Cardiac muscle cell (in vitro differentiated cells and primary cell): ENCODE measurements at regions not wholly inside any gene's neighbourhood (a gene's known extent, or its start where the extent isn't known, plus 50 kb on each side); places are given as distances from the start of the nearest gene placed in this dataset.

Experiments
- DNase-seq, 2 donors: peaks; one replicate each; pipeline versions ENCODE4 v3.0.0 to v3.0.0-alpha.2; 2010 to 2017; ENCODE audit warnings: low read depth in 1 of 2, low spot score in 1 of 2
- H3K27ac ChIP-seq: fragments of 200-600 bp; sonication (generic); 2 replicates; pipeline ENCODE4 v1.5.1; 2016
- H3K27me3 ChIP-seq: fragments of 200-600 bp; sonication (generic); 2 replicates; pipeline ENCODE4 v1.6.0; 2016; ENCODE audit warnings: control low read depth
- H3K36me3 ChIP-seq: fragments of 200-600 bp; sonication (generic); 2 replicates; pipeline ENCODE4 v1.5.1; 2016; ENCODE audit warnings: control low read depth
- H3K4me1 ChIP-seq: fragments of 200-600 bp; sonication (generic); 2 replicates; pipeline ENCODE4 v1.8.1; 2017; ENCODE audit warnings: low read depth, mild to moderate bottlenecking, mixed run types
- H3K4me3 ChIP-seq: fragments of 200-600 bp; sonication (generic); 2 replicates; pipeline ENCODE4 v1.5.1; 2016; ENCODE audit warnings: mild to moderate bottlenecking
- H3K9me3 ChIP-seq: fragments of 200-600 bp; sonication (generic); 2 replicates; pipeline ENCODE4 v1.5.1; 2017; ENCODE audit warnings: low read depth, mild to moderate bottlenecking, control low read depth
- CTCF ChIP-seq: IDR thresholded peaks from 2 replicates; pipeline ENCODE4 v1.5.1; 2012; ENCODE audit warnings: low read depth, mild to moderate bottlenecking, low read length

GRCh38 chr18:64271246-64271645, 122.4 kb upstream of the LINC00305 start:
- Histone ChIP-seq H3K27ac (no peak overlapping the region), H3K4me1 (peaks cover 10% of the 10 kb centered on the region), H3K9me3 (no peaks in the 10 kb centered on the region), H3K27me3 (no peaks in the 10 kb centered on the region), H3K36me3 (no peaks in the 10 kb centered on the region), H3K4me3 (no peak overlapping the region)
- TF ChIP-seq CTCF = no peak
- peak in 1 of 2 donors; percentile 2 for DNase-seq

- DNase-seq = no peak
- H3K9me3 ChIP-seq = no peaks in the 10 kb centered on the region
- H3K4me1 ChIP-seq = peaks cover 10% of the 10 kb centered on the region
- H3K4me3 ChIP-seq = no peak overlapping the region
- TF ChIP-seq CTCF = no peak
- no peak overlapping the region for H3K27ac ChIP-seq
- H3K27me3 ChIP-seq = no peaks in the 10 kb centered on the region
- H3K36me3 ChIP-seq = no peaks in the 10 kb centered on the region
Measured at GRCh38 chr18:64270608-64271007, 121.7 kb upstream of the LINC00305 start.

GRCh38 chr18:64270121-64270520, 121.2 kb upstream of the LINC00305 start:
- Histone ChIP-seq H3K4me3 (no peak overlapping the region), H3K36me3 (no peaks in the 10 kb centered on the region), H3K9me3 (no peaks in the 10 kb centered on the region), H3K27ac (no peak overlapping the region), H3K27me3 (no peaks in the 10 kb centered on the region), H3K4me1 (peaks cover 10% of the 10 kb centered on the region)
- DNase-seq = no peak
- TF ChIP-seq CTCF = no peak

DNA sequence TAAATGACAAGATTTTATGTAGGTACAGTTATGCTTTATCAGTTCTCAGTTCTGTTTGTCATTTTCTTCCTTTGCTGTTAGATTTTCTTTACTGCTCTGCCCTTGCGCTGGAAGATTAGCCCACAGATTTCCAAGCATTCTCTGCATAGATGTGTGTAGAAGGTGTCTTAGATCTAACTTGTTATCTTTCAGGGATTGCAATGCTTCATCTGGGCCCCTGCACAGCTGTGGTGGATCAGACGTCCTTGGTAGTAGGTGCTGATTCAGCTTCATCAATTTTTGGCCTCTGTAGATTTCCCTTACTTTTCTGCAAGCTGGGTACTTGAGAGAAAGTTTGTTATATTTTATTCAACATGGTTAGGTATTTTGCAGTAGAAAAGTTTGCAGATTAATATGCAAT, 115.3 kb upstream of the LINC00305 start:
- no peak for TF ChIP-seq CTCF
- H3K27me3 ChIP-seq = no peaks in the 10 kb centered on the region
- peak in 1 of 2 donors; percentile 15 for DNase-seq
- H3K9me3 ChIP-seq = no peaks in the 10 kb centered on the region
- no peaks in the 10 kb centered on the region for H3K4me1 ChIP-seq
- no peak overlapping the region for H3K4me3 ChIP-seq
- no peak overlapping the region for H3K27ac ChIP-seq
- no peaks in the 10 kb centered on the region for H3K36me3 ChIP-seq

DNA sequence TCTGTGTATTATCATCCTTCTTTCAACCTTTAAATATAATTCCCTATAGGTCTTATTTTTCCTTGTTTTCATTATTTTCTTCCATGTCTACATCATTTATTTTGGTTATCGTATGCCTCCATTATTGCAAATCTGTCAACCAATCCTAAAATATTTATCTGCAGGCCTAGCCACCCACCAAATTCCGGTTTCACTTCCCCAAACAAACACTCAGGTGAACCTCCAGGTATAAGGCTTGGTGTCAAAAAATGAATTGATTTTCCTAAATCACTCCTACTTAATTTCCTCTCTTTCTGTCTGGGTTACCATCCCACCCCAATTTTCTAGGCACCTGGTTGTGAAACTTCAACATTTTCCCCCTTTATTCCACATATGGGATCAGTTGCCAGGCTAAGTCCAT, 111.9 kb upstream of the LINC00305 start:
- Histone ChIP-seq H3K4me3 (no peak overlapping the region), H3K36me3 (no peaks in the 10 kb centered on the region), H3K4me1 (no peaks in the 10 kb centered on the region), H3K27me3 (no peaks in the 10 kb centered on the region), H3K27ac (no peak overlapping the region), H3K9me3 (no peaks in the 10 kb centered on the region)
- no peak for TF ChIP-seq CTCF
- no peak for DNase-seq

- no peaks in the 10 kb centered on the region for H3K27me3 ChIP-seq
- no peaks in the 10 kb centered on the region for H3K36me3 ChIP-seq
- no peak for TF ChIP-seq CTCF
- H3K27ac ChIP-seq = no peak overlapping the region
- H3K9me3 ChIP-seq = no peaks in the 10 kb centered on the region
- H3K4me1 ChIP-seq = no peaks in the 10 kb centered on the region
- no peak for DNase-seq
- H3K4me3 ChIP-seq = no peak overlapping the region
Measured at GRCh38 chr18:64259871-64260270, 111.0 kb upstream of the LINC00305 start.
